H9 (cell line): ENCODE measurements at regions not wholly inside any gene's neighbourhood (a gene's known extent, or its start where the extent isn't known, plus 50 kb on each side); places are given as distances from the start of the nearest gene placed in this dataset.

Source experiments
- DNase-seq: peaks from one replicate; pipeline ENCODE4 v3.0.0-alpha.2; 2017
- H2AFZ ChIP-seq: one replicate; pipeline ENCODE4 v1.6.1; 2013; ENCODE audit warnings: mild to moderate bottlenecking, low read length, control low read depth, moderate library complexity
- H2AK5ac ChIP-seq: 2 replicates; pipeline ENCODE4 v1.6.1; 2013; ENCODE audit warnings: low read length, control low read depth, mixed read lengths; ENCODE audit not compliant: insufficient read length
- H2BK120ac ChIP-seq: one replicate; pipeline ENCODE4 v1.6.1; 2013; ENCODE audit warnings: low read depth, mild to moderate bottlenecking, low read length, control low read depth, inconsistent platforms; ENCODE audit not compliant: poor library complexity, severe bottlenecking
- H2BK12ac ChIP-seq: 2 replicates; pipeline ENCODE4 v1.6.1; 2013; ENCODE audit warnings: low read length, control low read depth, mixed read lengths, low read depth; ENCODE audit not compliant: insufficient read length
- H2BK15ac ChIP-seq: 2 replicates; pipeline ENCODE4 v1.6.1; 2013; ENCODE audit warnings: low read depth, low read length, control low read depth
- H2BK20ac ChIP-seq: one replicate; pipeline ENCODE4 v1.6.1; 2013; ENCODE audit warnings: low read depth, mild to moderate bottlenecking, low read length, control low read depth, inconsistent platforms; ENCODE audit not compliant: poor library complexity, severe bottlenecking
- H2BK5ac ChIP-seq: 2 replicates; pipeline ENCODE4 v1.6.1; 2013; ENCODE audit warnings: low read length, control low read depth, mixed read lengths; ENCODE audit not compliant: insufficient read length
- H3K14ac ChIP-seq: 2 replicates; pipeline ENCODE4 v1.6.1; 2013; ENCODE audit warnings: low read length, control low read depth; ENCODE audit not compliant: insufficient read depth
- H3K18ac ChIP-seq: 2 replicates; pipeline ENCODE4 v1.6.1; 2013; ENCODE audit warnings: low read depth, mild to moderate bottlenecking, mixed read lengths, low read length, control low read depth; ENCODE audit not compliant: insufficient read length
- H3K23ac ChIP-seq: 2 replicates; pipeline ENCODE4 v1.6.1; 2013; ENCODE audit warnings: low read length, control low read depth, mixed read lengths, low read depth; ENCODE audit not compliant: insufficient read length
- H3K23me2 ChIP-seq: 2 replicates; pipeline ENCODE4 v1.6.1; 2013; ENCODE audit warnings: low read depth, mild to moderate bottlenecking, mixed read lengths, low read length, control low read depth; ENCODE audit not compliant: insufficient read length, poor library complexity, severe bottlenecking
- H3K27ac ChIP-seq: 2 replicates; pipeline ENCODE4 v1.5.1; 2013; ENCODE audit warnings: low read length, control low read depth, mixed read lengths, low read depth; ENCODE audit not compliant: insufficient read length
- H3K27me3 ChIP-seq: 2 replicates; pipeline ENCODE4 v1.6.1; 2013; ENCODE audit warnings: low read length, control low read depth, inconsistent platforms; ENCODE audit not compliant: insufficient read depth
- H3K4ac ChIP-seq: 2 replicates; pipeline ENCODE4 v1.6.1; 2013; ENCODE audit warnings: low read depth, mild to moderate bottlenecking, control low read depth, inconsistent platforms, low read length, moderate library complexity
- H3K4me1 ChIP-seq: 2 replicates; pipeline ENCODE4 v1.6.1; 2013; ENCODE audit warnings: low read length, control low read depth, inconsistent platforms; ENCODE audit not compliant: insufficient read depth
- H3K4me2 ChIP-seq: 2 replicates; pipeline ENCODE4 v1.6.1; 2013; ENCODE audit warnings: low read length, control low read depth, mixed read lengths; ENCODE audit not compliant: insufficient read length, insufficient read depth
- H3K56ac ChIP-seq: 2 replicates; pipeline ENCODE4 v1.6.1; 2013; ENCODE audit warnings: low read depth, mild to moderate bottlenecking, mixed read lengths, low read length, control low read depth; ENCODE audit not compliant: insufficient read length
- H3K79me1 ChIP-seq: 2 replicates; pipeline ENCODE4 v1.6.1; 2013; ENCODE audit warnings: low read depth, mild to moderate bottlenecking, moderate library complexity, low read length, control low read depth, inconsistent platforms; ENCODE audit not compliant: insufficient read depth, poor library complexity, severe bottlenecking
- H3K79me2 ChIP-seq: 2 replicates; pipeline ENCODE4 v1.6.1; 2013; ENCODE audit warnings: low read length, control low read depth, inconsistent platforms; ENCODE audit not compliant: insufficient read depth
- H3K9ac ChIP-seq: 2 replicates; pipeline ENCODE4 v1.6.1; 2013; ENCODE audit warnings: low read length, control low read depth, mixed read lengths; ENCODE audit not compliant: insufficient read length; ENCODE audit errors: extremely low read depth
- H3K9me3 ChIP-seq: one replicate; pipeline ENCODE4 v1.6.1; 2013; ENCODE audit warnings: low read depth, low read length, inconsistent platforms; ENCODE audit not compliant: control insufficient read depth
- H3T11ph ChIP-seq: one replicate; pipeline ENCODE4 v1.6.1; 2013; ENCODE audit warnings: mild to moderate bottlenecking, low read length, control low read depth, inconsistent platforms
- H4K20me1 ChIP-seq: one replicate; pipeline ENCODE4 v1.6.1; 2013; ENCODE audit not compliant: control insufficient read depth, insufficient read length, insufficient read depth
- H4K5ac ChIP-seq: 2 replicates; pipeline ENCODE4 v1.6.1; 2013; ENCODE audit warnings: low read depth, mild to moderate bottlenecking, mixed read lengths, low read length, control low read depth; ENCODE audit not compliant: insufficient read length
- H4K8ac ChIP-seq: replicated peaks from 2 replicates; pipeline ENCODE4 v1.6.1; 2013; ENCODE audit warnings: low read length, control low read depth, mixed read lengths, low read depth; ENCODE audit not compliant: insufficient read length
- H4K91ac ChIP-seq: 2 replicates; pipeline ENCODE4 v1.6.1; 2013; ENCODE audit warnings: low read depth, mild to moderate bottlenecking, moderate library complexity, mixed read lengths, low read length, control low read depth; ENCODE audit not compliant: insufficient read length
- H3K27ac Mint-ChIP-seq, 3 experiments: 2 replicates in 2 of 3; 3 replicates in 1 of 3; pipeline ENCODE4 v1.8.0; 2020 to 2021; ENCODE audit warnings: mixed read lengths in 3 of 3, mild to moderate bottlenecking in 1 of 3, moderate library complexity in 1 of 3
- H3K27me3 Mint-ChIP-seq: 2 replicates; pipeline ENCODE4 v1.8.0; 2021; ENCODE audit warnings: low read depth, mild to moderate bottlenecking, moderate library complexity, mixed read lengths
- H3K36me3 Mint-ChIP-seq, 3 experiments: 2 replicates in 2 of 3; 3 replicates in 1 of 3; pipeline ENCODE4 v1.8.0; 2020 to 2021; ENCODE audit warnings: low read depth in 3 of 3, mixed read lengths in 3 of 3; ENCODE audit not compliant: insufficient read depth in 1 of 3
- H3K4me1 Mint-ChIP-seq, 2 experiments: 2 replicates each; pipeline ENCODE4 v1.8.0; 2020; ENCODE audit warnings: mixed read lengths in 2 of 2
- H3K4me3 Mint-ChIP-seq, 2 experiments: 2 replicates in 1 of 2; 3 replicates in 1 of 2; pipeline ENCODE4 v1.8.0; 2020 to 2021; ENCODE audit warnings: mild to moderate bottlenecking in 2 of 2, mixed read lengths in 2 of 2, moderate library complexity in 1 of 2
- H3K9me3 Mint-ChIP-seq, 2 experiments: 2 replicates in 1 of 2; 3 replicates in 1 of 2; pipeline ENCODE4 v1.8.0; 2020; ENCODE audit warnings: mild to moderate bottlenecking in 2 of 2, mixed read lengths in 2 of 2, moderate library complexity in 1 of 2
- WGBS: extraction: QIAGEN DNeasy Blood & Tissue Kit; methylation state at CpG from one replicate; pipeline ENCODE4 v1.1.7; 2013; ENCODE audit warnings: missing lambda C conversion rate, low lambda C conversion rate, mixed read lengths; ENCODE audit not compliant: insufficient read length; ENCODE audit errors: extremely low coverage; 5-methylcytosine and 5-hydroxymethylcytosine counted together
- TF ChIP-seq, protein P1 (sequence below): fragments of 200-600 bp; sonication (generic); conservative IDR thresholded peaks from 3 replicates; pipeline ENCODE4 v1.8.0; 2021; ENCODE audit warnings: antibody characterized with exemption, mild to moderate bottlenecking

- Mint-ChIP-seq H3K4me3 (no peak overlapping the region), H3K36me3 (no peaks in the 10 kb centered on the region), H3K9me3 (peaks cover 0 to 4% of the 10 kb centered on the region in 2 experiments; a peak in 2 of 5 replicates), H3K27me3 (no peaks in the 10 kb centered on the region; the same call in 1 of the 2 replicates), H3K27ac (no peak overlapping the region), H3K4me1 (peaks cover 0 to 11% of the 10 kb centered on the region in 2 experiments; a peak in 2 of 4 replicates)
- Histone ChIP-seq H2BK20ac (no peak overlapping the region), H2BK120ac (no peak overlapping the region), H3K27me3 (no peaks in the 10 kb centered on the region), H3K4ac (no peak overlapping the region), H3K27ac (no peak overlapping the region), H4K20me1 (no peaks in the 10 kb centered on the region), H3K4me2 (no peak overlapping the region), H2AFZ (no peak overlapping the region), H2BK12ac (no peak overlapping the region), H3K9me3 (no peaks in the 10 kb centered on the region), H3K56ac (no peak overlapping the region), H4K91ac (no peak overlapping the region), H3K14ac (no peak overlapping the region), H4K8ac (no peak overlapping the region), H2BK15ac (no peak overlapping the region), H3K23me2 (no peaks in the 10 kb centered on the region), H3K18ac (no peak overlapping the region), H3K23ac (no peak overlapping the region), H3K79me1 (no peaks in the 10 kb centered on the region), H2AK5ac (no peak overlapping the region), H2BK5ac (no peak overlapping the region), H3T11ph (no peak overlapping the region), H3K4me1 (no peaks in the 10 kb centered on the region), H4K5ac (no peak overlapping the region), H3K79me2 (no peaks in the 10 kb centered on the region), H3K9ac (no peak overlapping the region)
- TF ChIP-seq, protein P1, sequence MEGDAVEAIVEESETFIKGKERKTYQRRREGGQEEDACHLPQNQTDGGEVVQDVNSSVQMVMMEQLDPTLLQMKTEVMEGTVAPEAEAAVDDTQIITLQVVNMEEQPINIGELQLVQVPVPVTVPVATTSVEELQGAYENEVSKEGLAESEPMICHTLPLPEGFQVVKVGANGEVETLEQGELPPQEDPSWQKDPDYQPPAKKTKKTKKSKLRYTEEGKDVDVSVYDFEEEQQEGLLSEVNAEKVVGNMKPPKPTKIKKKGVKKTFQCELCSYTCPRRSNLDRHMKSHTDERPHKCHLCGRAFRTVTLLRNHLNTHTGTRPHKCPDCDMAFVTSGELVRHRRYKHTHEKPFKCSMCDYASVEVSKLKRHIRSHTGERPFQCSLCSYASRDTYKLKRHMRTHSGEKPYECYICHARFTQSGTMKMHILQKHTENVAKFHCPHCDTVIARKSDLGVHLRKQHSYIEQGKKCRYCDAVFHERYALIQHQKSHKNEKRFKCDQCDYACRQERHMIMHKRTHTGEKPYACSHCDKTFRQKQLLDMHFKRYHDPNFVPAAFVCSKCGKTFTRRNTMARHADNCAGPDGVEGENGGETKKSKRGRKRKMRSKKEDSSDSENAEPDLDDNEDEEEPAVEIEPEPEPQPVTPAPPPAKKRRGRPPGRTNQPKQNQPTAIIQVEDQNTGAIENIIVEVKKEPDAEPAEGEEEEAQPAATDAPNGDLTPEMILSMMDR, result no peak
- no peak for DNase-seq
- WGBS, result no CpG with 5 or more reads among the region's 5 CpGs
Observed at GRCh38 chr6:11315743-11316437, 83.4 kb upstream of the NEDD9 start.
